ENCODE measurements at regions not wholly inside any gene's neighbourhood (a gene's known extent, or its start where the extent isn't known, plus 50 kb on each side); places are given as distances from the start of the nearest gene placed in this dataset.

- H3K36me3 Mint-ChIP-seq (ENCODE audit: insufficient read depth in 1 of 3, low read depth in 3 of 3): no peaks in the 10 kb centered on the region; a peak in 1 of 7 replicates
- H4K5ac ChIP-seq (ENCODE audit: insufficient read length, low read depth, low read length): no peak overlapping the region
Measured at GRCh38 chr11:92870196-92870832, 99.1 kb upstream of the MTNR1B start.

More at GRCh38 chr11:92870196-92870832, 99.1 kb upstream of the MTNR1B start:
- H3K9me3 Mint-ChIP-seq: no peaks in the 10 kb centered on the region
- no peak overlapping the region for H2BK5ac ChIP-seq (ENCODE audit: insufficient read length, low read length)
- H4K8ac ChIP-seq (replicated peaks; ENCODE audit: insufficient read length, low read depth, low read length): no peak overlapping the region
- H3K23me2 ChIP-seq (ENCODE audit: insufficient read length, low read depth, low read length, poor library complexity, severe bottlenecking): no peaks in the 10 kb centered on the region
- no peak overlapping the region for H3K4me2 ChIP-seq (ENCODE audit: insufficient read depth, insufficient read length, low read length)
- no peak overlapping the region for H2AFZ ChIP-seq (ENCODE audit: low read length)
- H3K56ac ChIP-seq (ENCODE audit: insufficient read length, low read depth, low read length): no peak overlapping the region
- no peak overlapping the region for H3K4ac ChIP-seq (ENCODE audit: low read depth, low read length)
- H3K79me1 ChIP-seq (ENCODE audit: insufficient read depth, low read depth, low read length, poor library complexity, severe bottlenecking): no peaks in the 10 kb centered on the region
- no peaks in the 10 kb centered on the region for H3K4me1 ChIP-seq (ENCODE audit: insufficient read depth, low read length)
- DNase-seq: no peak
- H3T11ph ChIP-seq (ENCODE audit: low read length): no peak overlapping the region
- H2BK12ac ChIP-seq (ENCODE audit: insufficient read length, low read depth, low read length): no peak overlapping the region
- no peaks in the 10 kb centered on the region for H3K27me3 Mint-ChIP-seq (ENCODE audit: low read depth)
- peaks cover 2 to 4% of the 10 kb centered on the region in 2 experiments; a peak in 2 of 4 replicates for H3K4me1 Mint-ChIP-seq
- H3K23ac ChIP-seq (ENCODE audit: insufficient read length, low read depth, low read length): no peak overlapping the region
- H3K9me3 ChIP-seq (ENCODE audit: control insufficient read depth, low read depth, low read length): no peaks in the 10 kb centered on the region
- WGBS (ENCODE audit: extremely low coverage, insufficient read length, low lambda C conversion rate): no CpG with 5 or more reads among the region's 4 CpGs
- H2BK15ac ChIP-seq (ENCODE audit: low read depth, low read length): no peak overlapping the region
- H3K79me2 ChIP-seq (ENCODE audit: insufficient read depth, low read length): no peaks in the 10 kb centered on the region
- no peak overlapping the region for H2BK20ac ChIP-seq (ENCODE audit: low read depth, low read length, poor library complexity, severe bottlenecking)
- no peak overlapping the region for H4K91ac ChIP-seq (ENCODE audit: insufficient read length, low read depth, low read length)
- no peak overlapping the region for H2BK120ac ChIP-seq (ENCODE audit: low read depth, low read length, poor library complexity, severe bottlenecking)
- TF ChIP-seq CTCF (conservative IDR thresholded peaks at IDR 0.05): no peak
- no peaks in the 10 kb centered on the region for H3K27me3 ChIP-seq (ENCODE audit: insufficient read depth, low read length)
- no peak overlapping the region for H3K9ac ChIP-seq (ENCODE audit: extremely low read depth, insufficient read length, low read length)
- H3K4me3 Mint-ChIP-seq: no peak overlapping the region
- no peak overlapping the region for H2AK5ac ChIP-seq (ENCODE audit: insufficient read length, low read length)
- H3K18ac ChIP-seq (ENCODE audit: insufficient read length, low read depth, low read length): no peak overlapping the region
- H3K27ac Mint-ChIP-seq: no peak overlapping the region; a peak in 1 of 7 replicates
- H3K14ac ChIP-seq (ENCODE audit: insufficient read depth, low read length): no peak overlapping the region
- H4K20me1 ChIP-seq (ENCODE audit: control insufficient read depth, insufficient read depth, insufficient read length): no peaks in the 10 kb centered on the region
- no peak overlapping the region for H3K27ac ChIP-seq (ENCODE audit: insufficient read length, low read depth, low read length)
